Lower leg skin (tissue), 3 donors: ENCODE measurements at regions not wholly inside any gene's neighbourhood (a gene's known extent, or its start where the extent isn't known, plus 50 kb on each side); places are given as distances from the start of the nearest gene placed in this dataset.

Experiments used
- CTCF ChIP-seq, 3 donors: fragments of 450-650 bp; IDR thresholded peaks; one replicate each; pipeline ENCODE4 v1.5.1; 2016; ENCODE audit warnings: antibody characterized with exemption in 3 of 3, mild to moderate bottlenecking in 3 of 3, moderate library complexity in 2 of 3
- POLR2A ChIP-seq, 2 donors: fragments of 450-650 bp; IDR thresholded peaks; one replicate each; pipeline ENCODE4 v1.6.1; 2016 to 2017; ENCODE audit warnings: antibody characterized with exemption in 2 of 2, mild to moderate bottlenecking in 1 of 2, moderate library complexity in 1 of 2

DNA sequence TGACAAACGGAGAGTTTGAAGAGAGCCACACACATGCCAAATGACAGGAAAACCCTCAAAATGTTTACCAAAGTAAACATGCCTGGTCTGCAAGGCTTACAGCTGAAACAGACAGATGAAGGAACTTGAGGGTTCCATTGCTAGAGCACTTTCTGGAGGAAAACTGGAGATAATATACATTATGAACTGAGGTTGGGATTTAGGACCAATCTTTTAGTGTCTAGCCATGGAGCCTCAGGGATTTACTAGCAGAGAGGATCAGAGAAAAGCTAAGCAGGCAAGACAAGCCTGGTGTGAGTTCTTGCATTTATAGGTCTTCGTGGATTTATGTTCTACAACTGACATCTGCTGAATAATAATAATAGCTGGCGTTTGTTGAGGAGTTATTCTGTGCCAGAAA, 205.3 kb downstream of the AEBP2 start:
- TF ChIP-seq CTCF (IDR thresholded peaks at IDR 0.05) (no peak), POLR2A (IDR thresholded peaks at IDR 0.05) (no peak)
